ENCODE measurements at regions not wholly inside any gene's neighbourhood (a gene's known extent, or its start where the extent isn't known, plus 50 kb on each side); places are given as distances from the start of the nearest gene placed in this dataset.

- Histone ChIP-seq H3K9me3 (ENCODE audit: insufficient read depth, low read length) (no peaks in the 10 kb centered on the region), H3K9ac (ENCODE audit: insufficient read length, low read depth) (no peak overlapping the region), H3K36me3 (ENCODE audit: insufficient read depth, insufficient read length, low read length) (no peaks in the 10 kb centered on the region), H3K27me3 (ENCODE audit: insufficient read depth, insufficient read length) (no peaks in the 10 kb centered on the region), H3K4me1 (ENCODE audit: insufficient read depth, insufficient read length) (no peaks in the 10 kb centered on the region), H3K4me3 (ENCODE audit: insufficient read length, low read depth) (no peak overlapping the region)
- no peak for DNase-seq (ENCODE audit: low read depth, low spot score)
- TF ChIP-seq SUZ12 (IDR thresholded peaks at IDR 0.05; ENCODE audit: extremely low read depth, insufficient read depth, insufficient read length) = no peak
- TF ChIP-seq YY1 (IDR thresholded peaks at IDR 0.05; ENCODE audit: insufficient read depth, insufficient read length) = no peak
- TF ChIP-seq ZNF274 (IDR thresholded peaks at IDR 0.05; ENCODE audit: low read depth, low read length) = no peak
These were observed 62.3 kb downstream of the UTRN start for GRCh38 chr6:144347448-144347759.

- Histone ChIP-seq H3K4me3 (ENCODE audit: insufficient read length, low read depth) (no peak overlapping the region), H3K4me1 (ENCODE audit: insufficient read depth, insufficient read length) (no peaks in the 10 kb centered on the region), H3K27me3 (ENCODE audit: insufficient read depth, insufficient read length) (no peaks in the 10 kb centered on the region), H3K36me3 (ENCODE audit: insufficient read depth, insufficient read length, low read length) (no peaks in the 10 kb centered on the region), H3K9ac (ENCODE audit: insufficient read length, low read depth) (no peak overlapping the region), H3K9me3 (ENCODE audit: insufficient read depth, low read length) (no peaks in the 10 kb centered on the region)
- no peak for TF ChIP-seq YY1 (IDR thresholded peaks at IDR 0.05; ENCODE audit: insufficient read depth, insufficient read length)
- no peak for TF ChIP-seq ZNF274 (IDR thresholded peaks at IDR 0.05; ENCODE audit: low read depth, low read length)
- TF ChIP-seq SUZ12 (IDR thresholded peaks at IDR 0.05; ENCODE audit: extremely low read depth, insufficient read depth, insufficient read length) = no peak
- no peak for DNase-seq (ENCODE audit: low read depth, low spot score)
These were observed 62.8 kb downstream of the UTRN start for GRCh38 chr6:144347933-144348332.

- Histone ChIP-seq H3K4me1 (ENCODE audit: insufficient read depth, insufficient read length) (no peaks in the 10 kb centered on the region), H3K9me3 (ENCODE audit: insufficient read depth, low read length) (no peaks in the 10 kb centered on the region), H3K36me3 (ENCODE audit: insufficient read depth, insufficient read length, low read length) (no peaks in the 10 kb centered on the region), H3K4me3 (ENCODE audit: insufficient read length, low read depth) (no peak overlapping the region), H3K9ac (ENCODE audit: insufficient read length, low read depth) (no peak overlapping the region), H3K27me3 (ENCODE audit: insufficient read depth, insufficient read length) (no peaks in the 10 kb centered on the region)
- no peak for TF ChIP-seq YY1 (IDR thresholded peaks at IDR 0.05; ENCODE audit: insufficient read depth, insufficient read length)
- TF ChIP-seq ZNF274 (IDR thresholded peaks at IDR 0.05; ENCODE audit: low read depth, low read length) = no peak
- TF ChIP-seq SUZ12 (IDR thresholded peaks at IDR 0.05; ENCODE audit: extremely low read depth, insufficient read depth, insufficient read length) = no peak
- no peak for DNase-seq (ENCODE audit: low read depth, low spot score)
These were observed 64.8 kb downstream of the UTRN start for GRCh38 chr6:144349690-144350527.

GRCh38 chr6:144350528-144350880 is 65.4 kb downstream of the UTRN start:
- TF ChIP-seq SUZ12 (IDR thresholded peaks at IDR 0.05; ENCODE audit: extremely low read depth, insufficient read depth, insufficient read length) = no peak
- no peak for TF ChIP-seq ZNF274 (IDR thresholded peaks at IDR 0.05; ENCODE audit: low read depth, low read length)
- no peak for TF ChIP-seq YY1 (IDR thresholded peaks at IDR 0.05; ENCODE audit: insufficient read depth, insufficient read length)
- no peaks in the 10 kb centered on the region for H3K4me1 ChIP-seq (ENCODE audit: insufficient read depth, insufficient read length)
- no peak overlapping the region for H3K9ac ChIP-seq (ENCODE audit: insufficient read length, low read depth)
- H3K27me3 ChIP-seq (ENCODE audit: insufficient read depth, insufficient read length) = no peaks in the 10 kb centered on the region
- DNase-seq (ENCODE audit: low read depth, low spot score) = no peak
- H3K36me3 ChIP-seq (ENCODE audit: insufficient read depth, insufficient read length, low read length) = no peaks in the 10 kb centered on the region
- no peak overlapping the region for H3K4me3 ChIP-seq (ENCODE audit: insufficient read length, low read depth)
- H3K9me3 ChIP-seq (ENCODE audit: insufficient read depth, low read length) = no peaks in the 10 kb centered on the region

- no peak overlapping the region for H3K4me3 ChIP-seq (ENCODE audit: insufficient read length, low read depth)
- H3K27me3 ChIP-seq (ENCODE audit: insufficient read depth, insufficient read length) = no peaks in the 10 kb centered on the region
- DNase-seq (ENCODE audit: low read depth, low spot score) = no peak
- no peaks in the 10 kb centered on the region for H3K4me1 ChIP-seq (ENCODE audit: insufficient read depth, insufficient read length)
- H3K9ac ChIP-seq (ENCODE audit: insufficient read length, low read depth) = no peak overlapping the region
- no peak for TF ChIP-seq ZNF274 (IDR thresholded peaks at IDR 0.05; ENCODE audit: low read depth, low read length)
- no peak for TF ChIP-seq YY1 (IDR thresholded peaks at IDR 0.05; ENCODE audit: insufficient read depth, insufficient read length)
- no peak for TF ChIP-seq SUZ12 (IDR thresholded peaks at IDR 0.05; ENCODE audit: extremely low read depth, insufficient read depth, insufficient read length)
- no peaks in the 10 kb centered on the region for H3K36me3 ChIP-seq (ENCODE audit: insufficient read depth, insufficient read length, low read length)
- H3K9me3 ChIP-seq (ENCODE audit: insufficient read depth, low read length) = no peaks in the 10 kb centered on the region
These were observed 66.4 kb downstream of the UTRN start for GRCh38 chr6:144351379-144352127.

- no peaks in the 10 kb centered on the region for H3K27me3 ChIP-seq (ENCODE audit: insufficient read depth, insufficient read length)
- no peaks in the 10 kb centered on the region for H3K36me3 ChIP-seq (ENCODE audit: insufficient read depth, insufficient read length, low read length)
- no peaks in the 10 kb centered on the region for H3K9me3 ChIP-seq (ENCODE audit: insufficient read depth, low read length)
- no peak for DNase-seq (ENCODE audit: low read depth, low spot score)
- TF ChIP-seq YY1 (IDR thresholded peaks at IDR 0.05; ENCODE audit: insufficient read depth, insufficient read length) (no peak), ZNF274 (IDR thresholded peaks at IDR 0.05; ENCODE audit: low read depth, low read length) (no peak), SUZ12 (IDR thresholded peaks at IDR 0.05; ENCODE audit: extremely low read depth, insufficient read depth, insufficient read length) (no peak)
- no peaks in the 10 kb centered on the region for H3K4me1 ChIP-seq (ENCODE audit: insufficient read depth, insufficient read length)
- H3K9ac ChIP-seq (ENCODE audit: insufficient read length, low read depth) = no peak overlapping the region
- no peak overlapping the region for H3K4me3 ChIP-seq (ENCODE audit: insufficient read length, low read depth)
These were observed 67.2 kb downstream of the UTRN start for GRCh38 chr6:144352331-144352730.

- no peaks in the 10 kb centered on the region for H3K36me3 ChIP-seq (ENCODE audit: insufficient read depth, insufficient read length, low read length)
- H3K9me3 ChIP-seq (ENCODE audit: insufficient read depth, low read length) = no peaks in the 10 kb centered on the region
- H3K9ac ChIP-seq (ENCODE audit: insufficient read length, low read depth) = no peak overlapping the region
- H3K4me1 ChIP-seq (ENCODE audit: insufficient read depth, insufficient read length) = no peaks in the 10 kb centered on the region
- H3K4me3 ChIP-seq (ENCODE audit: insufficient read length, low read depth) = no peak overlapping the region
- no peak for DNase-seq (ENCODE audit: low read depth, low spot score)
- TF ChIP-seq SUZ12 (IDR thresholded peaks at IDR 0.05; ENCODE audit: extremely low read depth, insufficient read depth, insufficient read length) = no peak
- TF ChIP-seq ZNF274 (IDR thresholded peaks at IDR 0.05; ENCODE audit: low read depth, low read length) = no peak
- no peak for TF ChIP-seq YY1 (IDR thresholded peaks at IDR 0.05; ENCODE audit: insufficient read depth, insufficient read length)
- H3K27me3 ChIP-seq (ENCODE audit: insufficient read depth, insufficient read length) = no peaks in the 10 kb centered on the region
These were observed 68.8 kb downstream of the UTRN start for GRCh38 chr6:144353871-144354314.

Data from NT2/D1 (cell line).